Keratinocyte (primary cell): ENCODE measurements at regions not wholly inside any gene's neighbourhood (a gene's known extent, or its start where the extent isn't known, plus 50 kb on each side); places are given as distances from the start of the nearest gene placed in this dataset.

Experiments used
- CTCF ChIP-seq, 3 experiments: IDR thresholded peaks in 1 of 3; conservative IDR thresholded peaks in 1 of 3; optimal IDR thresholded peaks in 1 of 3; 2 replicates in 2 of 3; 3 replicates in 1 of 3; pipeline versions ENCODE3 to v1.5.1; 2011; ENCODE audit warnings: low read length in 3 of 3, mild to moderate bottlenecking in 3 of 3, moderate library complexity in 2 of 3, control low read depth in 1 of 3, inconsistent platforms in 1 of 3; ENCODE audit not compliant: insufficient read depth in 2 of 3; ENCODE audit errors: extremely low read depth in 1 of 3
- EZH2 ChIP-seq: IDR thresholded peaks from one replicate; pipeline ENCODE4 v1.6.1; 2012; ENCODE audit warnings: inconsistent platforms, mild to moderate bottlenecking, low read length, moderate library complexity

GRCh38 chr20:40234593-40234992 lies 454.4 kb downstream of the MAFB start:
- TF ChIP-seq CTCF (optimal IDR thresholded peaks at IDR 0.05 in 1 of 3, IDR thresholded peaks at IDR 0.05 in 1 of 3, conservative IDR thresholded peaks at IDR 0.05 in 1 of 3; ENCODE audit: extremely low read depth in 1 of 3, insufficient read depth in 2 of 3, low read length in 3 of 3), result no peak
- TF ChIP-seq EZH2, result no peak
